Upper lobe of left lung (tissue), 4 donors: ENCODE measurements at regions not wholly inside any gene's neighbourhood (a gene's known extent, or its start where the extent isn't known, plus 50 kb on each side); places are given as distances from the start of the nearest gene placed in this dataset.

ENCODE experiments used
- CTCF ChIP-seq, 6 experiments: fragments of 450-650 bp in 4 of 6; fragments of 200-600 bp in 2 of 6; sonication (generic) in 2 of 6; IDR thresholded peaks; one replicate each; pipeline ENCODE4 v1.5.1; 2016 to 2019; ENCODE audit warnings: antibody characterized with exemption in 6 of 6
- EP300 ChIP-seq, 4 donors: sonication (generic); formaldehyde crosslinking; IDR thresholded peaks; one replicate each; pipeline ENCODE4 v1.5.1; 2017; ENCODE audit warnings: antibody characterized with exemption in 4 of 4, control low read depth in 2 of 4
- POLR2A ChIP-seq, 4 donors: fragments of 450-650 bp; IDR thresholded peaks; one replicate each; pipeline ENCODE4 v1.5.1; 2016 to 2017; ENCODE audit warnings: antibody characterized with exemption in 4 of 4, mild to moderate bottlenecking in 2 of 4
- POLR2AphosphoS5 ChIP-seq, 2 donors: sonication (generic); formaldehyde crosslinking; IDR thresholded peaks; one replicate each; pipeline ENCODE4 v1.5.1; 2017; ENCODE audit warnings: antibody characterized with exemption in 2 of 2

DNA sequence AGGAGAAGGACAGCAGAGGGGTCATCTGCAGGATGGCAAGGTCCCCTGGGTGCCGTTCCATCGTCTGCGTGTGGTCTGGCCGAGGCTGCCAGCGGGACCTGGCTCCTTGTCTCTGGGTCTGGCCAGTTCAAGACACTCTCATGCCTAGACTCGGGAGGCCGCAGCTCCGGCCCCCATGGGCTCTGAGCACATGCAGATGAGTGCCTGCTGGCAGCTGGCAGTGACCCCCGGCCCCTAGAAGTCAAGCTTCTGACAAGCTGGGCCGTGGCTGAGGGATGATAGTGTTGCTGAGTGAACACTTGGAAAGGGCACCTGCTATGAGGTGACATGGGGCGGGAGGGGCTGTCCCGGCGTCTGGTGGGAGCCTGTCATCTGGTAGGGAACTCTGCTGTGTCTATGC is 1180.6 kb downstream of the BRD1 start:
- no peak for TF ChIP-seq POLR2AphosphoS5 (IDR thresholded peaks at IDR 0.05)
- no peak for TF ChIP-seq EP300 (IDR thresholded peaks at IDR 0.05)
- TF ChIP-seq POLR2A (IDR thresholded peaks at IDR 0.05): no peak
- TF ChIP-seq CTCF (IDR thresholded peaks at IDR 0.05): no peak
